Colon (tissue), 2 donors: ENCODE measurements at regions not wholly inside any gene's neighbourhood (a gene's known extent, or its start where the extent isn't known, plus 50 kb on each side); places are given as distances from the start of the nearest gene placed in this dataset.

Source experiments
- FAIRE-seq: peaks from 2 replicates; lab custom pipeline; 2012; peaks lifted over from hg19 to GRCh38; lab: Jason Lieb, UNC
- donor health status: control.
- donor health status: control.

GRCh38 chr2:204486805-204487204, 58.5 kb upstream of the PARD3B start:
- FAIRE-seq, result no peak

- FAIRE-seq, result no peak
These were observed 57.6 kb upstream of the PARD3B start for GRCh38 chr2:204487447-204488229.

- FAIRE-seq, result no peak
These were observed 53.7 kb upstream of the PARD3B start for GRCh38 chr2:204491528-204491927.

- FAIRE-seq, result no peak
These were observed 52.9 kb upstream of the PARD3B start for GRCh38 chr2:204492417-204492816.

- FAIRE-seq, result no peak
These were observed 50.6 kb upstream of the PARD3B start for GRCh38 chr2:204494681-204495080.

- no peak for FAIRE-seq
These were observed 49.9 kb upstream of the PARD3B start for GRCh38 chr2:204495381-204495780.
